HEK293 (cell line): ENCODE measurements at regions not wholly inside any gene's neighbourhood (a gene's known extent, or its start where the extent isn't known, plus 50 kb on each side); places are given as distances from the start of the nearest gene placed in this dataset.

Experiments
- CTCF ChIP-seq: fragments of 450-650 bp; formaldehyde crosslinking; IDR thresholded peaks from 2 replicates; pipeline ENCODE4 v1.5.1; 2016; ENCODE audit warnings: missing biosample characterization, missing genetic modification characterization
- ZNF146 ChIP-seq: fragments of 450-650 bp; formaldehyde crosslinking; IDR thresholded peaks from 2 replicates; pipeline ENCODE4 v1.5.1; 2016; ENCODE audit warnings: missing biosample characterization, missing genetic modification characterization
- ZNF274 ChIP-seq, 2 experiments: fragments of 200-500 bp in 1 of 2; fragments of 450-650 bp in 1 of 2; sonication (Bioruptor generic) in 1 of 2; formaldehyde crosslinking in 1 of 2; IDR thresholded peaks; 2 replicates each; pipeline versions ENCODE4 v1.5.1 to v1.6.1; 2014 to 2016; ENCODE audit warnings: borderline replicate concordance in 1 of 2, inconsistent platforms in 1 of 2, low read length in 1 of 2, missing biosample characterization in 1 of 2, missing genetic modification characterization in 1 of 2
- ZNF394 ChIP-seq: fragments of 450-650 bp; formaldehyde crosslinking; IDR thresholded peaks from 2 replicates; pipeline ENCODE4 v1.5.1; 2016; ENCODE audit warnings: missing biosample characterization, missing genetic modification characterization, mild to moderate bottlenecking, moderate library complexity, borderline replicate concordance
- ZNF501 ChIP-seq: fragments of 450-650 bp; formaldehyde crosslinking; IDR thresholded peaks from 2 replicates; pipeline ENCODE4 v1.5.1; 2016; ENCODE audit warnings: missing biosample characterization, missing genetic modification characterization

GRCh38 chr5:56329652-56330051, 96.5 kb upstream of the ANKRD55 start:
- TF ChIP-seq ZNF394 (tag by site-specific recombination) (no peak), CTCF (tag by site-specific recombination) (no peak), ZNF501 (tag by site-specific recombination) (no peak), ZNF274 (IDR thresholded peaks at IDR 0.05; ENCODE audit: low read length) (no peak), ZNF274 (tag by site-specific recombination; IDR thresholded peaks at IDR 0.05; ENCODE audit: borderline replicate concordance) (no peak), ZNF146 (tag by site-specific recombination) (no peak)
